ENCODE measurements at regions not wholly inside any gene's neighbourhood (a gene's known extent, or its start where the extent isn't known, plus 50 kb on each side); places are given as distances from the start of the nearest gene placed in this dataset.
"Not testable (repeated sequence)": the region's sequence is repeated elsewhere in the genome, so short reads cannot be mapped to it uniquely, and the experiment has no call there.

GRCh38 chr6:82816243-82816642, 249.4 kb downstream of the UBE3D start:
- not testable (repeated sequence) for DNase-seq

DNA sequence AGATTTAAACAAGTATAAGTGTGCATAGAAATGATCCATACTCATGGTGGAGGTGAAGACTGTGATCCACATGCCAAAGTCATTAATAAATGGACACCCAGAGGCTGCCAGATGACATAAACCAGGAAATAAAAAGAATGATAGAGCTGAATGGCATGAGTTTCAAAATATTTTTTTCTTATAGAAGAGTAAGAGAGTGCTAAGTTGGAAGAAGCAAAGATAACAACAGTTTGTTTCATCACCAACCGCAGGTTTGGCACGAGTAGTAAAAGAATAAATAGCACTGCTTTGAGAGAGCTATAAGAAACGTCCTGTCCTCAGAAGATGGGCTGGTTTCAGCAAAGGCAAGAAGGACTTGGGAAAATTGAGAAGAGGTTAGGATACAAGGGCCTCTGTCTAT, 246.9 kb downstream of the UBE3D start:
- no peak for DNase-seq

GRCh38 chr6:82823361-82823760, 242.3 kb downstream of the UBE3D start:
- no peak for DNase-seq

DNA sequence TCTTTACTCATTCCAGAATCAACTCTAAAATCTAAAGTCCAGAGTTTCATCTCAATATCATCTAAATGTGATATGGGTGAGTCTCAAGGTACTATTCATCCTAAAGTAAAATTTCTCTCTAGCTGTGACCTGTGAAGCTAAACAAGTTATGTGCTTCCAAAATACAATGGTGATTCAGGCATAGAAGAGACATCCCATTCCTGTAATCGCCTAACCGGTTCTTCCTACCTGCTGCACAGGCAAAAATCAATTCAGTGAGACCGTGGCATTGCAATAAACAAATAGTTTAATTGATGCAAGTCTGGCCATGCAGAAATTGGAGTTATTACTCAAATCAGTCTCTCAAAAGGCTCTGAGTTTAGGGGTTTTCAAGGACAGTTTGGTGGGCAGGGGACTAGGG, 232.8 kb downstream of the UBE3D start:
- DNase-seq: no peak

- DNase-seq: no peak
These were observed 232.2 kb downstream of the UBE3D start for GRCh38 chr6:82833481-82833880.

GRCh38 chr6:82836022-82836575, 229.5 kb downstream of the UBE3D start:
- DNase-seq: peak; percentile 3

GRCh38 chr6:82840571-82840970, 225.1 kb downstream of the UBE3D start:
- no peak for DNase-seq

DNA sequence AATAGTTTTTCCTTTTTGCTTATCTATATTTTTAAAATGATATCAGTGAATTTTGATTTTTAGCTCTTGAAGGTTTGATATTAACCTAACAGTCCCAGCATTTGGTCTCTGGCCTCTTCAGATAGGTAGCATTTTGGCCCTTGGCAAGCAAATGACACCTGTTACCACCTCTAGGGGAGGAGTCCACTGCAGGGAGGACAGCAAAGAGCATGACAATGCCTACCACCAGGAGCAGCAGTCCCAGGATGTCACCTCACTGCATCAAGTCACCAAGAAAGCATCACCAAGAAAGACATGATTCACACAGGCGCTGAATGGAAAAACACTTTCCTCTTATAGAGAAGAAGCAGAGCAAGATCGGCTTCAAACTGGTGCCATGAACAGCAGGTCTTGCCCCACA, 224.3 kb downstream of the UBE3D start:
- DNase-seq: no peak

Data from renal pelvis (tissue), 1 donor.